A549 (cell line): ENCODE measurements at regions not wholly inside any gene's neighbourhood (a gene's known extent, or its start where the extent isn't known, plus 50 kb on each side); places are given as distances from the start of the nearest gene placed in this dataset.

Experiments used
- ATAC-seq, 2 experiments: fragments of 200-7000 bp in 1 of 2; fragments of >200 bp in 1 of 2; cut with Nextera tagmentation in 1 of 2; cut with Tn5 transposase in 1 of 2; 3 replicates each; pipeline versions ENCODE4 v1.8.0 to v1.9.1; 2018 to 2020; ENCODE audit warnings: mild to moderate bottlenecking in 1 of 2, moderate library complexity in 1 of 2
- CTCF ChIA-PET: fragments of 300-600 bp; sonication (Branson Sonifier 250); formaldehyde crosslinking; extraction: SDS; loops from one replicate; lab custom pipeline; 2021; ENCODE audit warnings: antibody characterized with exemption, inconsistent platforms; lab: Yijun Ruan, JAX
- POLR2A ChIA-PET: fragments of 350-600 bp; formaldehyde crosslinking; extraction: SDS; loops from one replicate; lab custom pipeline; 2021; ENCODE audit warnings: antibody characterized with exemption, inconsistent platforms; lab: Yijun Ruan, JAX
- DNase-seq, 2 experiments: peaks; one replicate each; pipeline versions ENCODE4 v3.0.0 to v3.0.0-alpha.2; 2011 to 2016; ENCODE audit warnings: low read depth in 1 of 2, low spot score in 1 of 2
- FAIRE-seq: peaks from 2 replicates; lab custom pipeline; 2011; peaks lifted over from hg19 to GRCh38; lab: Jason Lieb, UNC
- H3K27ac ChIP-seq, 2 experiments: fragments of >200 bp; sonication (Bioruptor Twin); formaldehyde crosslinking; 3 replicates each; pipeline ENCODE4 v1.5.1; 2016 to 2017
- H3K4me1 ChIP-seq: fragments of >200 bp; sonication (Bioruptor Twin); formaldehyde crosslinking; 3 replicates; pipeline ENCODE4 v1.6.1; 2016
- H3K4me2 ChIP-seq: fragments of >200 bp; sonication (Bioruptor Twin); formaldehyde crosslinking; 3 replicates; pipeline ENCODE4 v1.6.1; 2016
- H3K4me3 ChIP-seq: fragments of >200 bp; sonication (Bioruptor Twin); formaldehyde crosslinking; 3 replicates; pipeline ENCODE4 v1.5.1; 2016
- H3K9me3 ChIP-seq: fragments of >200 bp; sonication (Bioruptor Twin); formaldehyde crosslinking; 3 replicates; pipeline ENCODE4 v1.6.1; 2016
- BHLHE40 ChIP-seq: IDR thresholded peaks from 2 replicates; pipeline ENCODE4 v1.6.1; 2012; ENCODE audit warnings: low read depth, low read length, inconsistent platforms
- CBX8 ChIP-seq: fragments of 200-600 bp; sonication (generic); IDR thresholded peaks from 2 replicates; pipeline ENCODE4 v1.6.1; 2016
- EP300 ChIP-seq, 2 experiments: fragments of >200 bp; sonication (Bioruptor Twin); formaldehyde crosslinking; IDR thresholded peaks; 2 replicates in 1 of 2; 3 replicates in 1 of 2; pipeline ENCODE4 v1.6.1; 2016 to 2017
- FOSL2 ChIP-seq, 2 experiments: fragments of 450-650 bp in 1 of 2; fragments of >200 bp in 1 of 2; sonication (Bioruptor Twin) in 1 of 2; formaldehyde crosslinking; IDR thresholded peaks; 2 replicates each; pipeline versions ENCODE4 v1.5.0 to v1.6.1; 2016 to 2020; ENCODE audit warnings: mild to moderate bottlenecking in 1 of 2, moderate library complexity in 1 of 2
- HOXA7 ChIP-seq: fragments of 250-450 bp; sonication (Bioruptor Pico); IDR thresholded peaks from 2 replicates; pipeline ENCODE4 v1.5.0; 2020; ENCODE audit warnings: mild to moderate bottlenecking, moderate library complexity
- HOXB13 ChIP-seq: fragments of 250-450 bp; sonication (Bioruptor Pico); IDR thresholded peaks from 2 replicates; pipeline ENCODE4 v1.5.0; 2020; ENCODE audit warnings: low read depth, mild to moderate bottlenecking, moderate library complexity
- NFE2L2 ChIP-seq: fragments of 150-350 bp; conservative IDR thresholded peaks from 2 replicates; pipeline ENCODE4 v1.6.1; 2014; ENCODE audit warnings: low read length
- NPAS2 ChIP-seq: fragments of 250-450 bp; sonication (Bioruptor Pico); IDR thresholded peaks from 2 replicates; pipeline ENCODE4 v1.8.0; 2022; ENCODE audit warnings: mild to moderate bottlenecking, moderate library complexity, borderline replicate concordance
- NR3C1 ChIP-seq: fragments of >200 bp; sonication (Bioruptor Twin); formaldehyde crosslinking; IDR thresholded peaks from 3 replicates; pipeline ENCODE4 v1.6.1; 2017
- PHF8 ChIP-seq: fragments of 200-600 bp; sonication (generic); IDR thresholded peaks from 2 replicates; pipeline ENCODE4 v1.6.1; 2016; ENCODE audit warnings: low read depth, mild to moderate bottlenecking, antibody characterized with exemption, moderate library complexity, borderline replicate concordance
- RAD21 ChIP-seq, 2 experiments: fragments of >200 bp in 1 of 2; sonication (Bioruptor Twin) in 1 of 2; formaldehyde crosslinking in 1 of 2; IDR thresholded peaks in 1 of 2; conservative IDR thresholded peaks in 1 of 2; 2 replicates in 1 of 2; 3 replicates in 1 of 2; pipeline ENCODE4 v1.6.1; 2012 to 2018; ENCODE audit warnings: inconsistent platforms in 1 of 2
- RARB ChIP-seq: fragments of 250-450 bp; sonication (Bioruptor Pico); IDR thresholded peaks from 2 replicates; pipeline ENCODE4 v1.8.0; 2021; ENCODE audit warnings: mild to moderate bottlenecking, moderate library complexity
- RCOR1 ChIP-seq: fragments of 150-350 bp; IDR thresholded peaks from 2 replicates; pipeline ENCODE4 v1.6.1; 2014; ENCODE audit warnings: antibody characterized with exemption, low read length, low read depth
- RNF2 ChIP-seq: fragments of 200-600 bp; sonication (generic); IDR thresholded peaks from 2 replicates; pipeline ENCODE4 v1.6.1; 2016; ENCODE audit warnings: low read depth, mild to moderate bottlenecking, antibody characterized with exemption, moderate library complexity, borderline replicate concordance
- WGBS: methylation state at CpG from one replicate; pipeline ENCODE4 v1.1.6; 2017; ENCODE audit errors: missing lambda C conversion rate; 5-methylcytosine and 5-hydroxymethylcytosine counted together
- TF ChIP-seq, protein P1 (sequence below): IDR thresholded peaks from 2 replicates; pipeline ENCODE4 v1.6.1; 2012
- TF ChIP-seq, protein P2 (sequence below): fragments of 450-650 bp; IDR thresholded peaks from 2 replicates; pipeline ENCODE4 v1.6.1; 2014; ENCODE audit warnings: antibody characterized with exemption
- TF ChIP-seq, protein P3 (sequence below): fragments of 200-600 bp; sonication (generic); IDR thresholded peaks from 2 replicates; pipeline ENCODE4 v1.6.1; 2016; ENCODE audit warnings: antibody characterized with exemption, mild to moderate bottlenecking, moderate library complexity
- TF ChIP-seq, protein P4 (sequence below): fragments of >200 bp; sonication (Bioruptor Twin); formaldehyde crosslinking; IDR thresholded peaks from 3 replicates; pipeline ENCODE4 v1.6.1; 2016

DNA sequence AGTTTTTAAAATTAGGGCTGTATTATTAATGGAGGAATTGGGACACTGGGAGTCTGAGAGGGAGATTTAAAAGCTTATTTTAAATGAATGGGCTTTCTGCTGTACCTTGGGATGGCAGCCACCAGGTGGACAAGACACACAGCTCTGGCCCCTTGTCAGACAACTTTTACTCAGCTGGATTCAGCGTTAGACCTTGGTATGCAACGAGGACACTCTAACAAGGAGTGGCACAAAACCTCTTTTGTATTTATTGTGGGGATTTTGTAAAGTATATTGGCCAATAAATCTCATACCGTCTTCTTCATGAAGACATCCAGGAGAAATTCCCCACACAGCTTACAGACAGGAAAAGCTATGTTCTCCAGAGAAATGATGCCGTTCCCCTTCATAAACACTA is 105.7 kb downstream of the LCA5 start:
- peak; percentile 66 to 73; a peak in 5 of 6 replicates for ATAC-seq
- Histone ChIP-seq H3K9me3 (no peaks in the 10 kb centered on the region), H3K4me3 (no peak overlapping the region), H3K4me1 (peaks cover 10% of the 10 kb centered on the region; the same call in 2 of the 3 replicates), H3K4me2 (no peak overlapping the region), H3K27ac (no peak overlapping the region)
- FAIRE-seq, result no peak
- DNase-seq, result peak; percentile 8 to 14
- ChIA-PET CTCF (no interaction called here), POLR2A (no interaction called here)
- TF ChIP-seq NR3C1, result no peak
- TF ChIP-seq RAD21 (conservative IDR thresholded peaks at IDR 0.05 in 1 of 2, IDR thresholded peaks at IDR 0.05 in 1 of 2), result 0 out of 5 replicates have a peak, but pooled peaks of 1 of the 2 experiments have one; percentile 6
- 47% methylated on average over 4 of the region's 4 CpGs for WGBS

DNA sequence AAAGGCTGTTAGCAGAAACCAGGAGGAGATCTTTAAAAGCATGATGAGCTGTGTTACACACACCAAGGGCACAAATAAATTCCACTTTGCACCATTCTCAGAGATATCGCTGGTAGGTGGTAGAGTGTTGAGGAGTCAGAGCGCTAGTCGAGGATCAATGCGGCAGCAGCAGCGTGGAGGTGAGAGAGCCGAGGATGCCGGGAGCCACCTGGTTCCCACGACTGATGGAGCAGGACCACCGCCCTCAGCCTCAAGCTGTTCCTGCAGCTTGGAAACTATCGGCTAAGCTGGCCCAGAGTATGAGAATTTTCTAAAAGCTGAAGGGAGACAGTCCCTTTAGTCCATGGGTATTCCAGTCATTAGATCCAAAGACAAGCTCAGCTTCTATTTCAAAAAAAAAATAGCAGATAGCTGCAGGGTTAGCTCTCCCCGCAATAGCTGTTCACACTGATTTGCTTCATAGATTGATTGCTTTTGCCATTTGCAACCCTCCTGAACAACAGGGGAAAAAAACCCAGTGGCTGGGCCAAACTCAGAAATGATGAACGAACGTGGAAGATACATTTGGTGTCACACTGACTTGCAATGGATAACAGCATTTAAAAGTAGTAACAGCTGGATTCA is 106.2 kb downstream of the LCA5 start:
- Histone ChIP-seq H3K4me1 (peaks cover 6% of the 10 kb centered on the region; the same call in 2 of the 3 replicates), H3K9me3 (no peaks in the 10 kb centered on the region), H3K27ac (no peak overlapping the region), H3K4me3 (no peak overlapping the region), H3K4me2 (no peak overlapping the region)
- CTCF ChIA-PET, result no interaction called here
- WGBS, result 85% methylated on average over 13 of the region's 13 CpGs
- no peak for TF ChIP-seq RARB (CRISPR knock-in tag)
- TF ChIP-seq CBX8, result no peak
- TF ChIP-seq RNF2, result no peak
- no peak for TF ChIP-seq NPAS2 (CRISPR knock-in tag)
- no peak for TF ChIP-seq FOSL2 (IDR thresholded peaks at IDR 0.05)
- TF ChIP-seq FOSL2 (CRISPR knock-in tag; IDR thresholded peaks at IDR 0.05), result no peak
- no peak for TF ChIP-seq PHF8
- no peak for TF ChIP-seq EP300 (IDR thresholded peaks at IDR 0.05)
- TF ChIP-seq, protein P1, sequence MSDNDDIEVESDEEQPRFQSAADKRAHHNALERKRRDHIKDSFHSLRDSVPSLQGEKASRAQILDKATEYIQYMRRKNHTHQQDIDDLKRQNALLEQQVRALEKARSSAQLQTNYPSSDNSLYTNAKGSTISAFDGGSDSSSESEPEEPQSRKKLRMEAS, result no peak
- TF ChIP-seq, protein P2, sequence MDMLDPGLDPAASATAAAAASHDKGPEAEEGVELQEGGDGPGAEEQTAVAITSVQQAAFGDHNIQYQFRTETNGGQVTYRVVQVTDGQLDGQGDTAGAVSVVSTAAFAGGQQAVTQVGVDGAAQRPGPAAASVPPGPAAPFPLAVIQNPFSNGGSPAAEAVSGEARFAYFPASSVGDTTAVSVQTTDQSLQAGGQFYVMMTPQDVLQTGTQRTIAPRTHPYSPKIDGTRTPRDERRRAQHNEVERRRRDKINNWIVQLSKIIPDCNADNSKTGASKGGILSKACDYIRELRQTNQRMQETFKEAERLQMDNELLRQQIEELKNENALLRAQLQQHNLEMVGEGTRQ, result no peak
- TF ChIP-seq RCOR1, result no peak
- TF ChIP-seq, protein P3, sequence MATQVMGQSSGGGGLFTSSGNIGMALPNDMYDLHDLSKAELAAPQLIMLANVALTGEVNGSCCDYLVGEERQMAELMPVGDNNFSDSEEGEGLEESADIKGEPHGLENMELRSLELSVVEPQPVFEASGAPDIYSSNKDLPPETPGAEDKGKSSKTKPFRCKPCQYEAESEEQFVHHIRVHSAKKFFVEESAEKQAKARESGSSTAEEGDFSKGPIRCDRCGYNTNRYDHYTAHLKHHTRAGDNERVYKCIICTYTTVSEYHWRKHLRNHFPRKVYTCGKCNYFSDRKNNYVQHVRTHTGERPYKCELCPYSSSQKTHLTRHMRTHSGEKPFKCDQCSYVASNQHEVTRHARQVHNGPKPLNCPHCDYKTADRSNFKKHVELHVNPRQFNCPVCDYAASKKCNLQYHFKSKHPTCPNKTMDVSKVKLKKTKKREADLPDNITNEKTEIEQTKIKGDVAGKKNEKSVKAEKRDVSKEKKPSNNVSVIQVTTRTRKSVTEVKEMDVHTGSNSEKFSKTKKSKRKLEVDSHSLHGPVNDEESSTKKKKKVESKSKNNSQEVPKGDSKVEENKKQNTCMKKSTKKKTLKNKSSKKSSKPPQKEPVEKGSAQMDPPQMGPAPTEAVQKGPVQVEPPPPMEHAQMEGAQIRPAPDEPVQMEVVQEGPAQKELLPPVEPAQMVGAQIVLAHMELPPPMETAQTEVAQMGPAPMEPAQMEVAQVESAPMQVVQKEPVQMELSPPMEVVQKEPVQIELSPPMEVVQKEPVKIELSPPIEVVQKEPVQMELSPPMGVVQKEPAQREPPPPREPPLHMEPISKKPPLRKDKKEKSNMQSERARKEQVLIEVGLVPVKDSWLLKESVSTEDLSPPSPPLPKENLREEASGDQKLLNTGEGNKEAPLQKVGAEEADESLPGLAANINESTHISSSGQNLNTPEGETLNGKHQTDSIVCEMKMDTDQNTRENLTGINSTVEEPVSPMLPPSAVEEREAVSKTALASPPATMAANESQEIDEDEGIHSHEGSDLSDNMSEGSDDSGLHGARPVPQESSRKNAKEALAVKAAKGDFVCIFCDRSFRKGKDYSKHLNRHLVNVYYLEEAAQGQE, result no peak
- no peak for TF ChIP-seq NFE2L2
- TF ChIP-seq BHLHE40, result no peak
- TF ChIP-seq HOXA7, result no peak
- no peak for TF ChIP-seq NR3C1
- no peak for TF ChIP-seq HOXB13
- TF ChIP-seq, protein P4, sequence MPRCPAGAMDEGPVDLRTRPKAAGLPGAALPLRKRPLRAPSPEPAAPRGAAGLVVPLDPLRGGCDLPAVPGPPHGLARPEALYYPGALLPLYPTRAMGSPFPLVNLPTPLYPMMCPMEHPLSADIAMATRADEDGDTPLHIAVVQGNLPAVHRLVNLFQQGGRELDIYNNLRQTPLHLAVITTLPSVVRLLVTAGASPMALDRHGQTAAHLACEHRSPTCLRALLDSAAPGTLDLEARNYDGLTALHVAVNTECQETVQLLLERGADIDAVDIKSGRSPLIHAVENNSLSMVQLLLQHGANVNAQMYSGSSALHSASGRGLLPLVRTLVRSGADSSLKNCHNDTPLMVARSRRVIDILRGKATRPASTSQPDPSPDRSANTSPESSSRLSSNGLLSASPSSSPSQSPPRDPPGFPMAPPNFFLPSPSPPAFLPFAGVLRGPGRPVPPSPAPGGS, result no peak
- POLR2A ChIA-PET, result no interaction called here
- DNase-seq, result no peak
- FAIRE-seq, result no peak
- no peak for ATAC-seq
